Activated gamma-delta T cell (primary cell): ENCODE measurements at regions not wholly inside any gene's neighbourhood (a gene's known extent, or its start where the extent isn't known, plus 50 kb on each side); places are given as distances from the start of the nearest gene placed in this dataset.
"Not testable (repeated sequence)": the region's sequence is repeated elsewhere in the genome, so short reads cannot be mapped to it uniquely, and the experiment has no call there.

Source experiments
- DNase-seq: peaks from one replicate; lab custom pipeline; 2025; lab: John Stamatoyannopoulos, UW

- not testable (repeated sequence) for DNase-seq
Observed at GRCh38 chr5:17034992-17035391, 98.9 kb upstream of the MYO10 start.

GRCh38 chr5:17037751-17038150 lies 101.7 kb upstream of the MYO10 start:
- DNase-seq, result no peak

GRCh38 chr5:17039170-17039569 lies 103.1 kb upstream of the MYO10 start:
- no peak for DNase-seq

- DNase-seq, result no peak
Observed at GRCh38 chr5:17042041-17042440, 106.0 kb upstream of the MYO10 start.

- no peak for DNase-seq
Observed at GRCh38 chr5:17046320-17046719, 110.2 kb upstream of the MYO10 start.

- no peak for DNase-seq
Observed at GRCh38 chr5:17050236-17050635, 114.1 kb upstream of the MYO10 start.

GRCh38 chr5:17054911-17055310 lies 118.8 kb upstream of the MYO10 start:
- DNase-seq, result no peak

- no peak for DNase-seq
Observed at GRCh38 chr5:17056141-17056631, 120.1 kb upstream of the MYO10 start.

- DNase-seq, result no peak
Observed at GRCh38 chr5:17058438-17058837, 122.3 kb upstream of the MYO10 start.

GRCh38 chr5:17061973-17062470 lies 125.9 kb upstream of the MYO10 start:
- no peak for DNase-seq

GRCh38 chr5:17062741-17063140 lies 126.7 kb upstream of the MYO10 start:
- not testable (repeated sequence) for DNase-seq

GRCh38 chr5:17064241-17064640 lies 128.2 kb upstream of the MYO10 start:
- no peak for DNase-seq

- no peak for DNase-seq
Observed at GRCh38 chr5:17065458-17065857, 129.4 kb upstream of the MYO10 start.

GRCh38 chr5:17066026-17066425 lies 129.9 kb upstream of the MYO10 start:
- not testable (repeated sequence) for DNase-seq

- no peak for DNase-seq
Observed at GRCh38 chr5:17067657-17068392, 131.7 kb upstream of the MYO10 start.

GRCh38 chr5:17069995-17070511 lies 134.0 kb upstream of the MYO10 start:
- DNase-seq, result no peak

GRCh38 chr5:17070647-17071046 lies 134.6 kb upstream of the MYO10 start:
- no peak for DNase-seq

GRCh38 chr5:17075236-17075635 lies 139.1 kb upstream of the MYO10 start:
- DNase-seq, result no peak

GRCh38 chr5:17076272-17076671 lies 140.2 kb upstream of the MYO10 start:
- DNase-seq, result no peak

GRCh38 chr5:17077440-17078233 lies 139.8 kb upstream of the BASP1 start:
- no peak for DNase-seq

GRCh38 chr5:17079562-17079961 lies 137.9 kb upstream of the BASP1 start:
- no peak for DNase-seq

GRCh38 chr5:17080361-17080760 lies 137.1 kb upstream of the BASP1 start:
- no peak for DNase-seq

GRCh38 chr5:17081142-17081541 lies 136.3 kb upstream of the BASP1 start:
- DNase-seq, result no peak
